Type B pancreatic cell (in vitro differentiated cells): ENCODE measurements at regions not wholly inside any gene's neighbourhood (a gene's known extent, or its start where the extent isn't known, plus 50 kb on each side); places are given as distances from the start of the nearest gene placed in this dataset.

Source experiments
- DNase-seq: peaks from one replicate; pipeline ENCODE4 v3.0.0; 2021; ENCODE audit warnings: mixed read lengths; ENCODE audit not compliant: unreplicated experiment; ENCODE audit errors: extremely low spot score
- H3K27ac Mint-ChIP-seq: 2 replicates; pipeline ENCODE4 v1.8.0; 2021; ENCODE audit warnings: mild to moderate bottlenecking, mixed read lengths
- H3K27me3 Mint-ChIP-seq: 2 replicates; pipeline ENCODE4 v1.8.0; 2021; ENCODE audit warnings: mixed read lengths
- H3K36me3 Mint-ChIP-seq: 2 replicates; pipeline ENCODE4 v1.8.0; 2021; ENCODE audit warnings: mixed read lengths
- H3K4me1 Mint-ChIP-seq: one replicate; pipeline ENCODE4 v1.8.0; 2021; ENCODE audit warnings: mixed read lengths; ENCODE audit not compliant: unreplicated experiment
- H3K4me3 Mint-ChIP-seq: 2 replicates; pipeline ENCODE4 v1.8.0; 2021; ENCODE audit warnings: mild to moderate bottlenecking, mixed read lengths
- H3K9me3 Mint-ChIP-seq: 2 replicates; pipeline ENCODE4 v1.8.0; 2021; ENCODE audit warnings: mixed read lengths
- CTCF ChIP-seq: fragments of 200-600 bp; sonication (generic); conservative IDR thresholded peaks from 2 replicates; pipeline ENCODE4 v1.5.0; 2021; ENCODE audit warnings: antibody characterized with exemption, mild to moderate bottlenecking

- Mint-ChIP-seq H3K27me3 (peaks cover 36% of the 10 kb centered on the region), H3K4me3 (no peak overlapping the region), H3K9me3 (peaks cover 4% of the 10 kb centered on the region), H3K4me1 (peaks cover 6% of the 10 kb centered on the region), H3K36me3 (no peaks in the 10 kb centered on the region), H3K27ac (no peak overlapping the region)
- DNase-seq, result no peak
- no peak for TF ChIP-seq CTCF
Observed at GRCh38 chr9:113741886-113742854, 133.9 kb upstream of the ZNF618 start.

- Mint-ChIP-seq H3K27ac (no peak overlapping the region), H3K4me1 (peaks cover 6% of the 10 kb centered on the region), H3K4me3 (no peak overlapping the region), H3K36me3 (no peaks in the 10 kb centered on the region), H3K9me3 (peaks cover 4% of the 10 kb centered on the region), H3K27me3 (peaks cover 36% of the 10 kb centered on the region)
- DNase-seq, result no peak
- no peak for TF ChIP-seq CTCF
Observed at GRCh38 chr9:113742878-113743277, 133.2 kb upstream of the ZNF618 start.

- Mint-ChIP-seq H3K27ac (no peak overlapping the region), H3K27me3 (peaks cover 28% of the 10 kb centered on the region), H3K9me3 (peaks cover 3% of the 10 kb centered on the region), H3K36me3 (no peaks in the 10 kb centered on the region), H3K4me1 (no peaks in the 10 kb centered on the region), H3K4me3 (no peak overlapping the region)
- no peak for TF ChIP-seq CTCF
- DNase-seq, result no peak
Observed at GRCh38 chr9:113746486-113746885, 129.6 kb upstream of the ZNF618 start.

- Mint-ChIP-seq H3K4me3 (no peak overlapping the region), H3K27ac (no peak overlapping the region), H3K4me1 (no peaks in the 10 kb centered on the region), H3K9me3 (peaks cover 3% of the 10 kb centered on the region), H3K36me3 (no peaks in the 10 kb centered on the region), H3K27me3 (peaks cover 25% of the 10 kb centered on the region)
- DNase-seq, result no peak
- no peak for TF ChIP-seq CTCF
Observed at GRCh38 chr9:113748135-113748534, 128.0 kb upstream of the ZNF618 start.

- Mint-ChIP-seq H3K36me3 (no peaks in the 10 kb centered on the region), H3K27me3 (peaks cover 32% of the 10 kb centered on the region), H3K4me1 (peaks cover 11% of the 10 kb centered on the region), H3K9me3 (peaks cover 3% of the 10 kb centered on the region), H3K27ac (no peak overlapping the region), H3K4me3 (no peak overlapping the region)
- no peak for DNase-seq
- TF ChIP-seq CTCF, result no peak
Observed at GRCh38 chr9:113753398-113754119, 122.5 kb upstream of the ZNF618 start.
